Keratinocyte (primary cell): ENCODE measurements at regions not wholly inside any gene's neighbourhood (a gene's known extent, or its start where the extent isn't known, plus 50 kb on each side); places are given as distances from the start of the nearest gene placed in this dataset.

Source experiments
- DNase-seq: peaks from one replicate; pipeline ENCODE4 v3.0.0-alpha.2; 2011; ENCODE audit warnings: low read depth, missing footprints, low spot score
- FAIRE-seq: peaks from 2 replicates; lab custom pipeline; 2011; peaks lifted over from hg19 to GRCh38; lab: Jason Lieb, UNC
- H2AFZ ChIP-seq: 2 replicates; pipeline ENCODE4 v1.6.0; 2012; ENCODE audit warnings: low read length, control low read depth, inconsistent platforms; ENCODE audit not compliant: control insufficient read depth
- H3K27ac ChIP-seq: 2 replicates; pipeline ENCODE4 v1.5.1; 2011; ENCODE audit warnings: low read length; ENCODE audit not compliant: control insufficient read depth, insufficient read depth
- H3K27me3 ChIP-seq: 3 replicates; pipeline ENCODE4 v1.6.0; 2011; ENCODE audit warnings: low read length; ENCODE audit not compliant: control insufficient read depth, insufficient read depth; ENCODE audit errors: extremely low read depth
- H3K36me3 ChIP-seq, 2 experiments: 2 replicates in 1 of 2; 3 replicates in 1 of 2; pipeline ENCODE4 v1.5.1; 2011; ENCODE audit warnings: low read length in 2 of 2, mild to moderate bottlenecking in 1 of 2; ENCODE audit not compliant: control insufficient read depth in 2 of 2, insufficient read depth in 2 of 2; ENCODE audit errors: extremely low read depth in 1 of 2
- H3K4me1 ChIP-seq: 3 replicates; pipeline ENCODE4 v1.5.1; 2011; ENCODE audit warnings: low read length; ENCODE audit not compliant: control insufficient read depth, insufficient read depth; ENCODE audit errors: extremely low read depth
- H3K4me2 ChIP-seq: 3 replicates; pipeline ENCODE4 v1.6.0; 2011; ENCODE audit warnings: low read depth, low read length; ENCODE audit not compliant: control insufficient read depth, insufficient read depth; ENCODE audit errors: extremely low read depth
- H3K4me3 ChIP-seq, 3 experiments: fragments of 200-600 bp in 1 of 3; sonication (generic) in 1 of 3; 2 replicates in 2 of 3; 3 replicates in 1 of 3; pipeline ENCODE4 v1.5.1; 2011 to 2016; ENCODE audit warnings: low read length in 3 of 3, mild to moderate bottlenecking in 3 of 3, control low read depth in 2 of 3, inconsistent platforms in 1 of 3, low read depth in 1 of 3, mixed read lengths in 1 of 3, mixed run types in 1 of 3, moderate library complexity in 1 of 3; ENCODE audit not compliant: control insufficient read depth in 2 of 3, insufficient read depth in 2 of 3; ENCODE audit errors: extremely low read depth in 1 of 3
- H3K79me2 ChIP-seq: 2 replicates; pipeline ENCODE4 v1.6.0; 2012; ENCODE audit warnings: low read length; ENCODE audit not compliant: control insufficient read depth, insufficient read depth
- H3K9ac ChIP-seq: 3 replicates; pipeline ENCODE4 v1.6.0; 2011; ENCODE audit warnings: low read length; ENCODE audit not compliant: control insufficient read depth, insufficient read depth; ENCODE audit errors: extremely low read depth
- H3K9me1 ChIP-seq: 3 replicates; pipeline ENCODE4 v1.6.0; 2011; ENCODE audit warnings: low read length; ENCODE audit not compliant: control insufficient read depth, insufficient read depth; ENCODE audit errors: extremely low read depth
- H3K9me3 ChIP-seq: 2 replicates; pipeline ENCODE4 v1.5.1; 2012; ENCODE audit warnings: low read depth, low read length; ENCODE audit not compliant: control insufficient read depth
- H4K20me1 ChIP-seq: 3 replicates; pipeline ENCODE4 v1.6.0; 2011; ENCODE audit warnings: low read length; ENCODE audit not compliant: control insufficient read depth, insufficient read depth; ENCODE audit errors: extremely low read depth
- CTCF ChIP-seq, 3 experiments: IDR thresholded peaks in 1 of 3; conservative IDR thresholded peaks in 1 of 3; optimal IDR thresholded peaks in 1 of 3; 2 replicates in 2 of 3; 3 replicates in 1 of 3; pipeline versions ENCODE3 to v1.5.1; 2011; ENCODE audit warnings: low read length in 3 of 3, mild to moderate bottlenecking in 3 of 3, moderate library complexity in 2 of 3, control low read depth in 1 of 3, inconsistent platforms in 1 of 3; ENCODE audit not compliant: insufficient read depth in 2 of 3; ENCODE audit errors: extremely low read depth in 1 of 3
- EZH2 ChIP-seq: IDR thresholded peaks from one replicate; pipeline ENCODE4 v1.6.1; 2012; ENCODE audit warnings: inconsistent platforms, mild to moderate bottlenecking, low read length, moderate library complexity
- dilution Hi-C: fragments of 300-500 bp; cut with MboI; formaldehyde crosslinking; loops from one replicate; pipeline ENCODE4 v1.7.0; 2020; ENCODE audit warnings: low sequenced_read_pairs; ENCODE audit not compliant: extremely low pct_ligation_motif_present

GRCh38 chr2:142463047-142463446 lies 332.2 kb upstream of the LRP1B start:
- Histone ChIP-seq H3K4me2 (no peak overlapping the region), H3K27me3 (no peaks in the 10 kb centered on the region), H3K36me3 (no peaks in the 10 kb centered on the region), H3K9me3 (no peaks in the 10 kb centered on the region), H3K9me1 (no peaks in the 10 kb centered on the region), H3K4me3 (no peak overlapping the region), H2AFZ (no peak overlapping the region), H3K4me1 (no peaks in the 10 kb centered on the region), H3K27ac (no peak overlapping the region), H3K79me2 (no peaks in the 10 kb centered on the region), H3K9ac (no peak overlapping the region), H4K20me1 (no peaks in the 10 kb centered on the region)
- TF ChIP-seq CTCF (optimal IDR thresholded peaks at IDR 0.05 in 1 of 3, IDR thresholded peaks at IDR 0.05 in 1 of 3, conservative IDR thresholded peaks at IDR 0.05 in 1 of 3; ENCODE audit: extremely low read depth in 1 of 3, insufficient read depth in 2 of 3, low read length in 3 of 3) (no peak), EZH2 (no peak)
- dilution Hi-C loops: no loop called here
- FAIRE-seq (no peak), DNase-seq (no peak)

- FAIRE-seq (no peak), DNase-seq (no peak)
- H3K27ac ChIP-seq: no peak overlapping the region
- no peaks in the 10 kb centered on the region for H3K79me2 ChIP-seq
- no peak overlapping the region for H3K4me2 ChIP-seq
- no peak overlapping the region for H3K9ac ChIP-seq
- TF ChIP-seq EZH2 (no peak), CTCF (optimal IDR thresholded peaks at IDR 0.05 in 1 of 3, IDR thresholded peaks at IDR 0.05 in 1 of 3, conservative IDR thresholded peaks at IDR 0.05 in 1 of 3; ENCODE audit: extremely low read depth in 1 of 3, insufficient read depth in 2 of 3, low read length in 3 of 3) (no peak)
- no peaks in the 10 kb centered on the region for H4K20me1 ChIP-seq
- H3K27me3 ChIP-seq: no peaks in the 10 kb centered on the region
- no peak overlapping the region for H3K4me3 ChIP-seq
- no peaks in the 10 kb centered on the region for H3K4me1 ChIP-seq
- no peak overlapping the region for H2AFZ ChIP-seq
- no peaks in the 10 kb centered on the region for H3K9me1 ChIP-seq
- H3K36me3 ChIP-seq: no peaks in the 10 kb centered on the region
- H3K9me3 ChIP-seq: no peaks in the 10 kb centered on the region
- dilution Hi-C loops: no loop called here
Measured at GRCh38 chr2:142462306-142462705, 331.5 kb upstream of the LRP1B start.
